ENCODE measurements at regions not wholly inside any gene's neighbourhood (a gene's known extent, or its start where the extent isn't known, plus 50 kb on each side); places are given as distances from the start of the nearest gene placed in this dataset.

- TF ChIP-seq CTCF (IDR thresholded peaks at IDR 0.05; ENCODE audit: low read depth, low read length, missing control alignments), result no peak
- H3K4me3 ChIP-seq (ENCODE audit: low read depth, low read length), result no peak overlapping the region
- no peak for DNase-seq (ENCODE audit: low read depth)
Observed at GRCh38 chr16:55169780-55170179, 154.2 kb upstream of the IRX6 start.

- TF ChIP-seq CTCF (IDR thresholded peaks at IDR 0.05; ENCODE audit: low read depth, low read length, missing control alignments), result no peak
- no peak for DNase-seq (ENCODE audit: low read depth)
- no peak overlapping the region for H3K4me3 ChIP-seq (ENCODE audit: low read depth, low read length)
Observed at GRCh38 chr16:55171241-55171640, 152.8 kb upstream of the IRX6 start.

GRCh38 chr16:55175389-55175788, 148.6 kb upstream of the IRX6 start:
- DNase-seq (ENCODE audit: low read depth), result no peak
- TF ChIP-seq CTCF (IDR thresholded peaks at IDR 0.05; ENCODE audit: low read depth, low read length, missing control alignments), result no peak
- H3K4me3 ChIP-seq (ENCODE audit: low read depth, low read length), result no peak overlapping the region

GRCh38 chr16:55176901-55177300, 147.1 kb upstream of the IRX6 start:
- no peak for TF ChIP-seq CTCF (IDR thresholded peaks at IDR 0.05; ENCODE audit: low read depth, low read length, missing control alignments)
- H3K4me3 ChIP-seq (ENCODE audit: low read depth, low read length), result no peak overlapping the region
- DNase-seq (ENCODE audit: low read depth), result no peak

- DNase-seq (ENCODE audit: low read depth), result no peak
- no peak overlapping the region for H3K4me3 ChIP-seq (ENCODE audit: low read depth, low read length)
- TF ChIP-seq CTCF (IDR thresholded peaks at IDR 0.05; ENCODE audit: low read depth, low read length, missing control alignments), result no peak
Observed at GRCh38 chr16:55179411-55179810, 144.6 kb upstream of the IRX6 start.

- no peak for DNase-seq (ENCODE audit: low read depth)
- no peak for TF ChIP-seq CTCF (IDR thresholded peaks at IDR 0.05; ENCODE audit: low read depth, low read length, missing control alignments)
- H3K4me3 ChIP-seq (ENCODE audit: low read depth, low read length), result no peak overlapping the region
Observed at GRCh38 chr16:55179852-55180585, 144.0 kb upstream of the IRX6 start.

GRCh38 chr16:55184052-55184451, 140.0 kb upstream of the IRX6 start:
- no peak overlapping the region for H3K4me3 ChIP-seq (ENCODE audit: low read depth, low read length)
- TF ChIP-seq CTCF (IDR thresholded peaks at IDR 0.05; ENCODE audit: low read depth, low read length, missing control alignments), result no peak
- no peak for DNase-seq (ENCODE audit: low read depth)

Data from GM12864 (cell line).